Lower leg skin (tissue), 3 donors: ENCODE measurements at regions not wholly inside any gene's neighbourhood (a gene's known extent, or its start where the extent isn't known, plus 50 kb on each side); places are given as distances from the start of the nearest gene placed in this dataset.
"Not testable (repeated sequence)": the region's sequence is repeated elsewhere in the genome, so short reads cannot be mapped to it uniquely, and the experiment has no call there.

Experiments
- POLR2A ChIP-seq, 2 donors: fragments of 450-650 bp; IDR thresholded peaks; one replicate each; pipeline ENCODE4 v1.6.1; 2016 to 2017; ENCODE audit warnings: antibody characterized with exemption in 2 of 2, mild to moderate bottlenecking in 1 of 2, moderate library complexity in 1 of 2
- TF ChIP-seq, protein P1 (sequence below), 3 donors: fragments of 450-650 bp; IDR thresholded peaks; one replicate each; pipeline ENCODE4 v1.5.1; 2016; ENCODE audit warnings: antibody characterized with exemption in 3 of 3, mild to moderate bottlenecking in 3 of 3, moderate library complexity in 2 of 3

DNA sequence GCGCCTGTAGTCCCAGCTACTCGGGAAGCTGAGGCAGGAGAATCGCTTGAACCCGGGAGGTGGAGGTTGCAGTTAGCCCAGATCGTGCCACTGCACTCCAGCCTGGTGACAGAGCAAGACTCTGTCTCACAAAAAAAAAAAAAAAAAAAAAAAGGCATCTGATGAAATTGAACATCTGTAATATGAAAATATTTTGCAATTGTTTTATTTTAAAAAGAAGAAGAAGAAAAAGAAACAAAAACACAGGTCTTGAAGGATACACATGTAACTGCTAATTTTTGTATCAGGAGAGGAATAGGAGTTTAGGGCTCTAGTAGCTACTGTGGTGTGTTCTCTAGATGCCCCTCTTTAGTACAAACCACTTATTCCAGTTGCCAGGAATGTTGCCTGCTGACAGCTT is 51.4 kb upstream of the PIK3CB start:
- TF ChIP-seq POLR2A (IDR thresholded peaks at IDR 0.05), result not testable (repeated sequence)
- TF ChIP-seq, protein P1, sequence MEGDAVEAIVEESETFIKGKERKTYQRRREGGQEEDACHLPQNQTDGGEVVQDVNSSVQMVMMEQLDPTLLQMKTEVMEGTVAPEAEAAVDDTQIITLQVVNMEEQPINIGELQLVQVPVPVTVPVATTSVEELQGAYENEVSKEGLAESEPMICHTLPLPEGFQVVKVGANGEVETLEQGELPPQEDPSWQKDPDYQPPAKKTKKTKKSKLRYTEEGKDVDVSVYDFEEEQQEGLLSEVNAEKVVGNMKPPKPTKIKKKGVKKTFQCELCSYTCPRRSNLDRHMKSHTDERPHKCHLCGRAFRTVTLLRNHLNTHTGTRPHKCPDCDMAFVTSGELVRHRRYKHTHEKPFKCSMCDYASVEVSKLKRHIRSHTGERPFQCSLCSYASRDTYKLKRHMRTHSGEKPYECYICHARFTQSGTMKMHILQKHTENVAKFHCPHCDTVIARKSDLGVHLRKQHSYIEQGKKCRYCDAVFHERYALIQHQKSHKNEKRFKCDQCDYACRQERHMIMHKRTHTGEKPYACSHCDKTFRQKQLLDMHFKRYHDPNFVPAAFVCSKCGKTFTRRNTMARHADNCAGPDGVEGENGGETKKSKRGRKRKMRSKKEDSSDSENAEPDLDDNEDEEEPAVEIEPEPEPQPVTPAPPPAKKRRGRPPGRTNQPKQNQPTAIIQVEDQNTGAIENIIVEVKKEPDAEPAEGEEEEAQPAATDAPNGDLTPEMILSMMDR (IDR thresholded peaks at IDR 0.05), result not testable (repeated sequence)
